HL-60 (cell line): ENCODE measurements at regions not wholly inside any gene's neighbourhood (a gene's known extent, or its start where the extent isn't known, plus 50 kb on each side); places are given as distances from the start of the nearest gene placed in this dataset.

Source experiments
- POLR2AphosphoS5 ChIP-seq: IDR thresholded peaks from 2 replicates; pipeline ENCODE4 v1.6.1; 2012; ENCODE audit warnings: low read depth
- REST ChIP-seq: IDR thresholded peaks from 2 replicates; pipeline ENCODE4 v1.6.1; 2012; ENCODE audit warnings: low read depth; ENCODE audit not compliant: insufficient replicate concordance
- TF ChIP-seq, protein P1 (sequence below): IDR thresholded peaks from one replicate; pipeline ENCODE4 v1.5.1; 2011; ENCODE audit warnings: low read length, control low read depth, inconsistent platforms; ENCODE audit not compliant: insufficient read depth

- TF ChIP-seq, protein P1, sequence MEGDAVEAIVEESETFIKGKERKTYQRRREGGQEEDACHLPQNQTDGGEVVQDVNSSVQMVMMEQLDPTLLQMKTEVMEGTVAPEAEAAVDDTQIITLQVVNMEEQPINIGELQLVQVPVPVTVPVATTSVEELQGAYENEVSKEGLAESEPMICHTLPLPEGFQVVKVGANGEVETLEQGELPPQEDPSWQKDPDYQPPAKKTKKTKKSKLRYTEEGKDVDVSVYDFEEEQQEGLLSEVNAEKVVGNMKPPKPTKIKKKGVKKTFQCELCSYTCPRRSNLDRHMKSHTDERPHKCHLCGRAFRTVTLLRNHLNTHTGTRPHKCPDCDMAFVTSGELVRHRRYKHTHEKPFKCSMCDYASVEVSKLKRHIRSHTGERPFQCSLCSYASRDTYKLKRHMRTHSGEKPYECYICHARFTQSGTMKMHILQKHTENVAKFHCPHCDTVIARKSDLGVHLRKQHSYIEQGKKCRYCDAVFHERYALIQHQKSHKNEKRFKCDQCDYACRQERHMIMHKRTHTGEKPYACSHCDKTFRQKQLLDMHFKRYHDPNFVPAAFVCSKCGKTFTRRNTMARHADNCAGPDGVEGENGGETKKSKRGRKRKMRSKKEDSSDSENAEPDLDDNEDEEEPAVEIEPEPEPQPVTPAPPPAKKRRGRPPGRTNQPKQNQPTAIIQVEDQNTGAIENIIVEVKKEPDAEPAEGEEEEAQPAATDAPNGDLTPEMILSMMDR, result no peak
- no peak for TF ChIP-seq POLR2AphosphoS5
- TF ChIP-seq REST, result no peak
These were observed 428.8 kb downstream of the CDK5RAP2 start for GRCh38 chr9:120151149-120151548.
